TTC549 (cell line): ENCODE measurements at regions not wholly inside any gene's neighbourhood (a gene's known extent, or its start where the extent isn't known, plus 50 kb on each side); places are given as distances from the start of the nearest gene placed in this dataset.

Experiments
- FAIRE-seq: peaks from 2 replicates; lab custom pipeline; 2012; peaks lifted over from hg19 to GRCh38; lab: Jason Lieb, UNC

DNA sequence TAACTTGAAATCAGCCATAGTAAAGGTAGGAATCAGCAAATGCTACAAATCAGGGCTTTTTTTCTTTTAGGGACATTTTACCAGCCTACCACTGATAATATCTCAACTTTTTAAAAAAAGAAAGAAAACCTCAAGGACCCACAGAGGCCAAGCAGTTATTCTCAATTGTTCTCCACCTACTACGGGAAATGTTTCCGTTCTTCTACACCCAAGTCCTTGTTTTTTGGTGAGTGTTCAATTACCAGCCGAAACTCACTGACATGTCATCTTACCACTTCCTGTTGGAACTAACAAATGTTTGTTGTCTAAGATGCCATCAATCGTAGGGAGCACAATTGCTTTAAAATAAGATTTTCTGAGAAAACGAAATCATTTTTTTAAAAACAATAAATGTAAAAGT, 50.2 kb upstream of the CDK1 start:
- no peak for FAIRE-seq

DNA sequence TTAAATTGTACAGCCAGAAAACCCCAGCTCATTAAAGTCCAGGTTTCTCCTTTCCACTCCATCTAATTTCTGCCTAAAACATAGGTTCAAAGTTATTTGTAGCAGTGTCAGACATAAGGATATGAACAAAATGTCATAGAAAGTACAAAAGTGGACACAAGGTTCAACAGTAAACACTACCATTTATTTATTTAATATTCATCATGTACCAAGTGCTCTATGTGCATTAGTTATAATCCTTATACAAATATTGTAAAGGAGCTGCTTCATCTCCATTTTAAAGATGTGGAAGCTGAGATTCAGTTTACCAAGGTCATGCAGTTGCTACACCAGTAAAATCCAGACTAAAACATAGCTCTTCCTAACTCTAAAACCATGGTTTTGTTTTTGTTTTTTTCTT, 52.0 kb upstream of the CDK1 start:
- FAIRE-seq: no peak

DNA sequence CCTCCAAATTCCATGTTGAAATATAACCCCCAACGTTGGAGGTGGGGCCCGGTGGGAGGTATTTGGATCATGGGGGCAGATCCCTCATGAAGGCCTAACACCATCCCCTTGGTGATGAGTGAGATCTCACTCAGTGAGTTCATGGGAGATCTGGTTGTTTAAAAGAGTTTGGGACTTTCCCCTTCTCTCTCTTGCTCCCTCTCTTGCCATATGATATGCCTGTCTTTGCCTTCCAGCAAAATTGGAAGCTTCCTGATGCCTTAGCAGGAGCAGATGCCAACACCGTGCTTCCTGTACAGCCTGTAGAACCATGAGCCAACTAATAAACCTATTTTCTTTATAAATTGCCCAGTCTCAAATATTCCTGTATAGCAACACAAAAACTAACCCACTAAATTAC, 55.7 kb upstream of the CDK1 start:
- FAIRE-seq: no peak

DNA sequence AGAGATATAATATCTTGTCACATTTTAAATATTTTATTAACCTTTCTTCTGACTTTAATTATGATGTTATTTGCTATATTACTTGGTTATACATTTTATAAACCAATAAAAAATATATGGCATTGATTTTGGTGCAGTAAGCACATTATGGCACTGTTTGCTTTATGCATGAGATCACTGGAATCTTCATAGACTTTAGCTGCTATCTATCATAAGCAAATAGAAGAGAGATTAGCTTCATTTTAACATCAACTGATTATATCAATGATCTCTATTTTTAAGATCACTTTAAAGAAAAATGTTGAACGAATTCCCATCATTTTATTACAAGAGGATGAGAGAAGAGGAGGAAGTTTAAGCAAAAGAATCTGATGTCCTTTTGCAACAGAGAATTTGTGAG, 58.6 kb upstream of the CDK1 start:
- no peak for FAIRE-seq

DNA sequence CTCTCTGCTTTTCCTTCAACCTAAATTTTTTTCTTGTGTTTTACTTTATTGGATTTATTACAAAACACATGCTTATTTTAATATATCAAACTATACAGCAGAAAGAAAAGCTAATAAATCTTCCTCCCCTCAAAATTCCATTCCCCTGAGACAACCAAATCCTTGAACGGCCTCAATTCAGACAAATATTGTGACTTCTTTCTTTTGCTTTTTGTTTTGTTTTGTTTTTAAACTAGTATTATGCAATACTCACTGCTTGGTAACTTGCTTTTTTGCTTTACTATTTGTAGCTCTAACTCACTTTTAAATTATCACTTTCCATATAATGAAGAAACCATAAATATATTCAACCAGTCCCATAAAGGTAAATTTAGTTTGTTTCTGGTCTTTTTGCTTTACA, 59.4 kb upstream of the CDK1 start:
- no peak for FAIRE-seq

DNA sequence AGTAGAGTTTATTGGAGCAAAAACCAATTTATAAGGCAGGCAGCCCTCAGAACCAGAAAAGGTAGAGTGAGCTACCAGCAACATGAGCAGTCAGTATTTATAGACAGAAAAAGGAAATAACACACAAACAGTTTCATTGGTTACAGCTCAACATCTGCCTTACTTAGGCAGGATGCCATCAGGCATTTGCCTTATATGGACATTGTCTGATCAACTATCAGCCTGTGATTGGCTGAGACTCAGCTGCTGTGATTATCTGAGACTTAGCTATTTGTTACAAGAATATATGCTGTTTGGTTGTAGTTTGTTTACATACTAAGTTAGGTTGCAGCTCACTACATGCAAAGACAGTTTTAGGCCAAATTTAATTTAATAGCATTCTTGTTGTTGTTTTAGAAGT, 60.4 kb upstream of the CDK1 start:
- no peak for FAIRE-seq

DNA sequence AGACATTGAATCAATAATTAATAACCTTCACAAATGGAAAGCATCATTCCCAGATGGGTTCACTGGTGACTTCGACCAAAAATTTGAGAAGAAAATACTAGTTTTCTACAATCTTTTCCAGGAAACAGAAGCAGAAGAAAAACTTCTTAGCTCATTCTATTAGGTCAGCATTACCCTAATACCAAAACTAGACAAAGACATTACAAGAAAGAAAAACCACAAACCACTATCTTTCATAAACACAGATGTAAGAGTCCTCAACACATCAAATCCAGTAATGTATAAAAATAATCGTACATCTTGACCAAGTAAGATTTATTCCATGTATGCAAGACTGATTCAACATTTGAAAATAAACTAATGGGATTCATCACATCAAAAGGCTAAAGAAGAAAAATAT, 64.0 kb upstream of the CDK1 start:
- FAIRE-seq: no peak

DNA sequence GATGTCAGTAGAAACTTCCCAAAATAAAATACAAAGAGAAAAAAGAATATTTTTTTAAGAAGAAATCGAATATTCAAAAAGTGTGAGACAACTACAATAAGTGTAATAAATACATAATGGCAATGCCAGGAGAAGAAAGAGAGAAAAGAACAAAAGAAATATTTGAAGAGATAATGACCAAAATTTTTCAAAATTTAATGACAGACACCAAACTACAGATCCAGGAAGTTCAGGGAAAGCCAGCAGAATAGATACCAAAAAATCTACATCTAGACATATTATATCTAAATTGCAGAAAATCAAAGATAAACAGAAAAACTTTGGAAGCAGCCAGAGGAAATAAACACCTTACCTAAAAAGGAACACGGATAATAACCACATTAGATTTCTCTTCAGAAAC, 66.8 kb upstream of the CDK1 start:
- no peak for FAIRE-seq

DNA sequence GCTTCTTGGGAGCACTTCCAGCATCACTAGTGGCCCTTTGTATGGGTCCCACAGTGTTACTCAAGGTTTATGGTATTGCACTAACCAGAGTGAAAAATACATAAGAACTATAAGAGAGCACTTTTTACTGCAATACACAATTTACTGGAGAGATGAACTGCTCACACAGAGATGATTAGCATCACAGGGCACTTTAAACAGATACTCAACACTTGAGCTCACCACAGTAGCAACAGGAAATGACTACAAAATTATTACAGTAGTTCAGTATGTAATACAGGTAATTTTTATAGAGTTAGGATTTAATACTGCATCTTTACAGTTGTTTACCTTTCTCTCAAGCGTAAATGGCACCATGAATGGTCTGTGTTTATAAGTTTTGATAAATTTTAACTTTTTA, 68.2 kb upstream of the CDK1 start:
- FAIRE-seq: no peak

DNA sequence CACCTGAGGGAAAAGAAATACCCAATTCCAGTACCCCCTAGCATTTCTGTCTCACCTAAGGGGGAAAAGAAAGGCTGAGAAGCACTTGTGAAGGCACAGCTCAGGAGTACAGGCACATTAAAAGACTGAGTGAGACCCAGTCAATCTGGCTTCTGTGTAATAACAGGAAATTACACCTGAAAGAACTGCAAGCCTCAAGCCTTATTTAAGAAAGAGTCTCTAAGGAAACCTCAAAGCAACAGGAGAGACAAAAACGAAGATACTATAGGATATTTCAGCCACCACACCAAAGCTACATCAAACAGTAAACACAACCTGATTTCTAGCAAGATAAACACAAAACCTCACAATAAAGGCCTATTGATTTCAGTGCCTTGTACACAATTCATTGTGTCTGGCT, 69.6 kb upstream of the CDK1 start:
- FAIRE-seq: no peak

DNA sequence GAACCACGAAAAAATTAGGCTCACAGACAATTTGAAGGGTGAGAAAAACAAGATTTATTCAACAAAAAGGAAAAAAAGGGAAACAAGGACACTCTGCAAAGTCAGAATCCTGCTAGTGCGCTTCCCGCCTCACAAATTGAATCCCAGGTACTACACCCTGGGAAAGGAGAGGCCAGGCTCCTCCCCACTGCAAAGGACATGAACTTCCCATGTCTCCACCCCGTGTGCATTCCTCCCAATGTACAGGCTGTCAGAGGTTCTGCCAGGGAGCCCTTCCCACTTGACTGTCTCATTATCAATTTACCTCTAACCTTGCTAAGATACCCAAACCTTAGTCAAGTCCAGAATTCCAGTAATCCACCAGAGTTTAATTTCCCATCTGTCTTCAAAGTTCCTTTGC, 70.4 kb upstream of the CDK1 start:
- no peak for FAIRE-seq

DNA sequence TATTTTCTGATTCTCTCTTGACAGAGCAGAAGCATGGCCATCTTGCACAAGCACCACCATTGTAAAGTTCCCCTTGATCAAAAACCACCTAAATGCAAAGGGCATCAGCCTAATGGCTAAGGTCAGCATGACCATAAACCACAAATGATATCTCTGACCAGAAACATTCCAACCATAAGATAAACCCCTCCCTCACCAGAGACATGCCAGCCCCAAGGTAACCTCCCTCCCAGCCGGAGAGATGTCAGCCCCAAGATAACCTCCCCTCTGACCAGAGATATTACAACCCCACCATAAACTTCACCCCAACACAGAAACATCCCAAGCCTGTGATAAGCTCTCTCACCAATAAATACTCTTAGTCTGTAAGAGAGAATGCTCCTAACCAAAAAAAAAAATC, 72.1 kb upstream of the CDK1 start:
- FAIRE-seq: no peak

DNA sequence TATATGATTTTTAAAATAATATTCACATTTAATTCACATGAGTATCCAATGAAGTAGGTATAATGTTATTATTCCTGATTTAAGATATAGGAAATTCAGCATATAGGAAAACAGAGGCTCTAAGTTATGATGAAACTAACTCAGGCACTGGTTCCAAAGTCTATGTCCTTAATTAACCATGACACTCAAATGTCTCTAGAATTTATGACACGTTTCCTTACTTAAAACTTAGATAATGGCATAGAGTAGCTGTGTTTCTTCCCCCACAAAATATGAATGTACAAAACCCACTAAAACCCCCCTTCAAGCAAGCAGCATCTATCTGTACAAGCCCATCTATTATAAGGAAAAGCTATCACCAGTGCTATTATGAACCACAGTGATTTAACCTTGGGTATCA, 72.9 kb upstream of the CDK1 start:
- no peak for FAIRE-seq

DNA sequence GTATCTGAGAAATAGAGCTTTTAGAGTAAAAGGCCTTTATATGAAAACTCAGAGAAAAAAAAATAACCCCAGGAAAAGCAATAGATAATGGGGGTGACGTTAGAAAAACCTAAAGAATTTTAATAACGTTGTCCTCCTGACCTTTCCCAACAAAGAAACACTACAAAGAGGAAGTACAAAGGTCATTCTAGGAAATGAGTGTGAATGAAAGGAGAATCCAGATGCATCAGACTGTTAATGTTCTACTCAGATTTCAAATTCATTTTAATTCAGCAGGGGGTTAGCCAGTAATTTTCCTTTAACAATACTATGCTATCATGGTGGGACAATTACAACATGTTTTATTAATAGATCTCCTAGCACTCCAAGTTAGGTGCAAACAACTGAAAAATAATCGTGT, 73.8 kb upstream of the CDK1 start:
- no peak for FAIRE-seq

DNA sequence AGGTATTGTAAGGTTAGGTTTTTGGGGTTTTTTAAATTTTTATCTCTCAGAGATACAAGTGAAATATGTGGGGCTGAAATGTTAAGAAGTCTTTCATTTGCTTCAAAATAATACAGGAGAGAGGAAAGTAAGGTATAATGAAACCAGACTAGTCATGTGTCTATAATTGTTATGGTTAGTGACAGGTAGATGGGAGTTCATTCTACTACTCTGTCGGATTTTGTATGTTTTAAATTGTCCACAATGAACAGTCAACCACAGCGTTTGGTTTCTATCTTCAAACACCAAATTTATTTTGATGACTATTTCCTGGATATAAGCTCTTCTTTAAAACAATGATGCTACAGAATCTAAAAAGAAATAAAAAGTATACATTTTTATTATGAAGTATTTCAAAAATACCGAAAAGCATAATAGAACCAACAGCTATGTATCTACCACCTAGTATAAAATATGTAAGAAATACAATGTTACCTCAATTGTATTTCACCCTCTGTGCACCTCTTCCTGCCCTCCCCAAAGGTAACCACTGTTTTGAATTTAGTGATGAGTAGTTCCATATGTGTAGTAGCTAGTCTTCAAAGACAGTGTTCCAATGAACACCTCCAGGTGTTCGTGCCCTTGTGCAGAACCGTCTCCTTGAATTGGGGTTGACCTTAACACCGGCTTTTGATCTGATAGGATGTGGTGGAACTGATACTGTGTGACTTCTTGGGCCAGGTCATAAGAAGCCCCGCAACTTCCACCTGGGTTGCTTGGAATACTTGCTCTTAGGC, 74.8 kb upstream of the CDK1 start:
- no peak for FAIRE-seq

DNA sequence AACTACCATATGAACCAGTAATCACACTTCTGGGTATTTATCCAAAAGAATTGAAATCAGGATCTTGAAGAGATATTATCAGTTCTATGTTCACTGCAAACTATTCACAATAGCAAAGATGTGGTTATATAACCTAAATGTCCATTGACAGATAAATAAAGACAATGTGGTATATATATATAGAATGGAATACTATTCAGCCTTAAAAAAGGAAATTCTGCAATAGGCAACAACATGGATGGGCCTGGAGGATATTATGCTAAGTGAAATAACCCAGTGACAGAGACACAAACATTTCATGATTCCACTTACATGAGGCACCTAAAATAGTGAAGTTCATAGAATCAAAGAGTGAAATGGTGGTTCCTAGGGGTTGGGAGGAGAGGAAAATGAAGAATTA, 90.6 kb upstream of the CDK1 start:
- FAIRE-seq: no peak

DNA sequence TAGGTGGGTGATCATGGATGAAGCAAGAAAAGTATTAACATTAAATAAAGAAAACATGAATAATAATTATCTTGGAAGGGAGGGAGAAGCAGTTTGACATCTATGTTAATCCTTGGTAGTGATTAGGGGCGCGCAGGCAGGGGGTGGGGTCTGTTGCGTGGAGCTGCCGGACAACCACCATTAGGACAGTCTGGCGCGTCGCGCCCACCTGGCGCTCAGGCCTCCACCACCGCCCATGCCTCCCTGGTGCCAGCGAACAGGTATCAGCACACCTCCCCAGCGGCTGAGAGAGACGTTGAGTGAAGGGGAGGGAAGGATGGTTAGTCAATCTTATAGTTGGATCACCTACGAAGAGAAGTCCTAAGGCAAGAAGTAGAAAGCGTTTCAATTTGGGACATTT, 94.2 kb upstream of the CDK1 start:
- FAIRE-seq: no peak

DNA sequence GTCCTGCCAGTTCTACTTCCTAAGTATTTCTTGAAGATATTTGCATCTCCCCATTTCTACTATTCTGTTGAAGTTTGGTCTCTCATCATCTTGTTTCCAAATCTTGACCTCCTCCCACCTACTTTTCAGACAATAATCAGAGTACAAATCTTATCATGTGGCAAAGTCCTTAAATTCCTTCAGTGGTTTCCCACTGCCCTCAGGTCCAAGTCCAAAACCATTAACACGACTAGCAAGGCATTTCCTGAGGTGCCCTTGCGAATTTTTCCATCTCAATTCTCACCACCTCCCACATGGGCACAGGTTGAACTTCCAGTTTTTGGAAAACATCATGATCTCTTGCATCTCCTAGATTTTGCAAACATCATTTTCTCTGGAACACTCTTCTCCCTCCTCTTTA, 97.2 kb upstream of the CDK1 start:
- no peak for FAIRE-seq

DNA sequence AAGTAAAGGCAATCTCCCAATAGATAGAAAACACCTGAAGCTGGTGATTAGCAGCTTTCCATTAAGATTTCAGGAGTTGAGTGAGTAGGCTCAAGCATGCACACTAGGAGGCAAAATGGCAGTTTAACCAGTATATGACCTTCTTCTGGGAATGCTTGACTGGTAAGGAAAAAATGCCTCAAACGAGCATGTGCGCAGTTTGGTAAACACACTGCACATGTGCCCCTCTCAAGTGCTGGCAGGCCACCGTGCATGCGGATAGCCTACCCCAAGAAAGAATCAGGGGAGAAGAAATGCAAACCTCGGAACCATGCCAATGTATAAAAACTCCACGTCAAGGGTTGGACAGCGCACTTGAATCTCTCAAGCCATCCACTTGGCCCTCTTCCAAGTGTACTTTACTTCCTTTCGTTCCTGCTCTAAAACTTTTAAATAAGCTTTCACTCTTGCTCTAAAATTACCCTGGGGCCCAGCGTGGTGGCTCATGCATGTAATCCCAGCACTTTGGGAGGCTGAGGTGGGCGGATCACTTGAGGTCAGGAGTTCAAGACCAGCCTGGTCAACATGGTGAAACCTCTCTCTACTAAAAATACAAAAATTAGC, 98.8 kb upstream of the CDK1 start:
- no peak for FAIRE-seq

DNA sequence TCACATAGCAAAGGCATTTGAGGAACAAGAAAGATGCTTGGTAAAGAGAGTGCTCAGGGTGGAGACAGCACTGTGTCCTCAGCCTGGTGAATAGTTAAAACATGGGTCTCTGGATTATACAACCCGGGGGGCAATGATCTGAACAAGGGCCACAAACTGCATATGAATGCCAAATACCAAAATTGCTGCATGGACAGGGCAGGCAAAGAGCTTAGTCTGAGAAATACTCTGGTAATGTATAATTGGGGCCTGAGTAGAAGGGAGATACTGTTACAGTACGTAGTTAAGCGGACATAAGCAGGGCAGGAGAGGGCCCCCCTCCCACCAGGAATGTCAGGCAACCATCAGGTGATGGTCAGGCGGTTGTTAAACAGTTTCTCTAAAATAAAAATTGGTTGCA, 99.3 kb upstream of the CDK1 start:
- no peak for FAIRE-seq

DNA sequence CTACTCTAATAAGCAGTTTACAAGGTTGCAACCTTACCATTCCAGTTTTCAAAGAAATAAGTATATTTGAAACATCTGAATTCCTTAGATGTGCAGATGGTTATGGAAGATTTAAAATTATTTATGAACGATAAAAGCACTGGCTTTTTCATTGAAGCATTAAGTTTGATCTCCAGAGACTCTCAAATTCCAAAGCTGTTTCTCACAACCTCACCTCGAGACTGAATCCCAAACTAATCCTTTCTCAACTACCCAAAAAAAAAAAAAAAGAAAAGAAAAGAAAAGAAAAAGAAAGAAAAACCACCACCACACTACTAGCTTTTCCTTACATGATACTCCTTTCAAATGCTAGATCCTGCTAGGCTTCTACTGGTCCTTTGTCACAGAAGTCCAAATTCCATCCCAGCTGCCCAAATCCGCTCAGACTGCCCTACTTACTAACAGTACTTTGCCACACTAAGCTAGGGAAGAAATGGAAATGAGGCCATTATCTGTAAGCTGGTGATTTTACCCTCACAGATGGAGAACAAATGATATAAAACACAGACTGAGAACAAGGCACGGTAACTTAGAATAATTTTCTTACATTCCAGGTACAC, 100.6 kb upstream of the CDK1 start:
- FAIRE-seq: no peak

DNA sequence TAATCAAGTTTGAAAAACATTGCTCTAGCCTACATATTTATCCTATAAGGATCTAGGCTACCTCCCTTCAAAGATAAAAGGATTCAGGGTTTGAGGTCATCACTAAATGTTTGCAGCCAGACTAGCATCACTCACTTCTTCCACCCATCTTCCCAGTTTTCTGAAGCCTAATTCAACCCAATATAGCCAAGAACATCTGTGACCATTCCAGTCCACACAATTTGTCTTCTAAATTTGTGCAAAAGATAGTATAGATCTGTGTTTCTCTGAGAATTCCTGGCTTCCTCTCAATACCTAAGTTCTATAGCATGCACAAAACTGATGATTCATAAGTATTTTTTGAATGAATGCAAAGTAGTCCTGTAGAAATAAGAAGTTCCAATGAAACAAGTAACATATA, 103.0 kb upstream of the CDK1 start:
- no peak for FAIRE-seq

DNA sequence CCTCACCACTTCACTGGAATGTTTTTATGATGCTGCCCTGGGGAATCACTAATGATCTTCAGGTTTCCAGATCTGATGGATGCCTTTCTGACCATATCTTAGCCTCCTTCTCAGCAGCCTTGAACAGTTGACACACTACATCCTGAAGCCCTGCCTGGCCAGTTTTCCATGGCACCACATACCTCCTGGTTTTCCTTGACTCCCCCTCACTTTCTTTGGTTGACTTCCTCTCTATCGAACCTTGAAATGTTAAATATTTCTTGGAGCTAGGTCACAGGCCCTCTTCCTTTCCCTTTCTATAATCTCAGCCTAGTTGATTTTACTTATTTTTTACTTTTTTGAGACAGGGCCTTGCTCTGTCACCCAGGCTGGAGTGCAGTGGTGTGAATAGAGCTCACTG, 108.8 kb upstream of the CDK1 start:
- no peak for FAIRE-seq

DNA sequence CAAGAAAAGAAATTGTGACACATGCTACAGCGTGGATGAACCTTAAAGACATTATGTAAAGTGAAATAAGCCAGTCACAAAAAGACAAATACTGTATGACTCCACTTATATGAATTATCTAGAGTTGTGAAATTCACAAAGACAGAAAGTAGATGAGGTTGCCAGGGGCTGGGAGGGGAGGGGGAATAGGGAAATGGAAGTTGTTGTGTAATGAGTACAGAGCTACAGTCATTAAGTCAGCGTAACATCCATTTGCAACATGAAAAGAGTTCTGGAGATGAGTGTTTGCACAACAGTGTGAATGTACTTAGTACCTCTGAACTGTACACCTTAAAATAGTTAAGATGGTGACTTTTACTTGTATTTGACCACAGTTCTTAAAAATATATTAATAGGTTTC, 112.1 kb upstream of the CDK1 start:
- no peak for FAIRE-seq
